SK-N-MC (cell line): ENCODE measurements at regions not wholly inside any gene's neighbourhood (a gene's known extent, or its start where the extent isn't known, plus 50 kb on each side); places are given as distances from the start of the nearest gene placed in this dataset.

Experiments used
- DNase-seq: peaks from one replicate; pipeline ENCODE4 v3.0.0-alpha.2; 2011; ENCODE audit warnings: low read depth, low spot score
- H3K27ac ChIP-seq: fragments of 200-600 bp; sonication (generic); 2 replicates; pipeline ENCODE4 v1.5.1; 2016; ENCODE audit warnings: mixed run types
- H3K36me3 ChIP-seq: fragments of 200-600 bp; sonication (generic); 2 replicates; pipeline ENCODE4 v1.6.1; 2017; ENCODE audit warnings: antibody characterized with exemption, low read length, mixed read lengths; ENCODE audit not compliant: insufficient read depth
- H3K4me3 ChIP-seq: fragments of 200-600 bp; sonication (generic); 2 replicates; pipeline ENCODE4 v1.5.1; 2016
- H3K9ac ChIP-seq: fragments of 200-600 bp; sonication (generic); 2 replicates; pipeline ENCODE4 v1.8.0; 2017; ENCODE audit warnings: mixed run types, mixed read lengths; ENCODE audit not compliant: insufficient read length
- H3K9me3 ChIP-seq: fragments of 200-600 bp; sonication (generic); 2 replicates; pipeline ENCODE4 v1.6.1; 2017; ENCODE audit warnings: low read depth, mild to moderate bottlenecking, antibody characterized with exemption, low read length, moderate library complexity, mixed read lengths
- EZH2 ChIP-seq: fragments of 200-600 bp; sonication (generic); IDR thresholded peaks from one replicate; pipeline ENCODE4 v1.6.1; 2017; ENCODE audit warnings: antibody characterized with exemption
- FOXP2 ChIP-seq: optimal IDR thresholded peaks from 2 replicates; pipeline ENCODE3; 2011; ENCODE audit warnings: mild to moderate bottlenecking, moderate library complexity; ENCODE audit not compliant: insufficient read depth; ENCODE audit errors: extremely low read length, control extremely low read depth
- POLR2AphosphoS5 ChIP-seq: IDR thresholded peaks from 2 replicates; pipeline ENCODE4 v1.6.1; 2012; ENCODE audit warnings: mild to moderate bottlenecking, low read depth, low read length, borderline replicate concordance

DNA sequence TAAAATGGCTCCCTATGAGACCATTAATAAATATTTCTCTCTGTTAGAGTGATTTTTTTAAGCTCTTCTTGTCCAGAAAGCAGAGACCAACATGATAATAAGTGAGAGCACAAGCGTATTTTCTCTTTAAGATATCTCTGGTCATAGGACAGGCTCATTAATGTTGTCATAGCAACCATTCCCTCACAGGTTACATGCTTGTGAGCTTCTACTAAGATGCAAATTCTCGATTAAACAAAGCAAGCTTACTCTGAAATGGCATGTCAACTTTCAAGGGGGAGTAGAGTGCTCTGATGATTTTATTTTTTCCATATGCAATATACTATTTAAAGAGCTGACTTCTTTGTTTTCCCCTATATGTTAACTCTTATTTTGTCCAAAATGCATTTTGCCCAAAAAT is 487.2 kb upstream of the LCORL start:
- no peak overlapping the region for H3K4me3 ChIP-seq
- no peak overlapping the region for H3K9ac ChIP-seq
- no peak for TF ChIP-seq POLR2AphosphoS5
- TF ChIP-seq FOXP2 = no peak
- no peak for TF ChIP-seq EZH2
- DNase-seq = no peak
- H3K9me3 ChIP-seq = no peaks in the 10 kb centered on the region
- H3K27ac ChIP-seq = no peak overlapping the region
- no peaks in the 10 kb centered on the region for H3K36me3 ChIP-seq

DNA sequence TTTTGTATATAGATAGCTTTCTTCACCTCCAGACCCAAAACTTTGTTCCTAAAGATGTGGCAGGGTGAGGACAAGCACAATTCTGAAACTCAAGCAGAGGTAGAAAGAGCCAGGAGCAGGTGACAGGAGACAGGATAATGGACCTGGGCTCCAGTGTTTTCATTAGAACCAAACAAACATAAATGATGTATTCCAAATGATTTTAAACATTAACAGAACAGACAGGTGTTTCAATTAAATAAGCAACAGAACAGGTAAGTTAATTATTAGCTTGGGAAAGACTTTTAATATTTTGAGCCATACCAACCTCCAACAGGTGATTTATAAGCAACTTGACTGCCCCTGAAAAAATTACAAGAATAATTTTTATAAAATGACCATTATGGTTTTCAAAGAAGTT is 459.4 kb upstream of the LCORL start:
- Histone ChIP-seq H3K9ac (no peak overlapping the region), H3K4me3 (no peak overlapping the region), H3K9me3 (no peaks in the 10 kb centered on the region), H3K27ac (no peak overlapping the region), H3K36me3 (no peaks in the 10 kb centered on the region)
- TF ChIP-seq EZH2 (no peak), POLR2AphosphoS5 (no peak), FOXP2 (no peak)
- DNase-seq = no peak

DNA sequence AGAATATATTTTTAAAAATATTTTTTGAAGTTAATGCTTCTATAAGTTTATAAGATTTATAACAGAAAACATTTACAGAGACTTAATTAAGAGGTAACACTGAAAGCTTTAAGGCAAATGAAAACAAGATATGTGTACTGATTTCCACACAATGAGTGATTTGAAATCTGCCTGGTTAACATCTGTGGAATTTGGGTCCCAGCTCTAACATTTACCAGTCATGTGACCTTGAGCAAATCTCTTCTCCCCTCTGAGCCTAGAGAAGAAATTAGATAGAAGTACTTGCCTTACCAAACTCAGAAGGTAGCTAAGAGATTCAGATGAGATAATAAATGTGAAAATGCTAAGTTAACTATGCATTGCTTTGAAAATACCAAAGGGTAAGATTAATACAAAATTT is 458.8 kb upstream of the LCORL start:
- Histone ChIP-seq H3K4me3 (no peak overlapping the region), H3K36me3 (no peaks in the 10 kb centered on the region), H3K9ac (no peak overlapping the region), H3K27ac (no peak overlapping the region), H3K9me3 (no peaks in the 10 kb centered on the region)
- DNase-seq = no peak
- TF ChIP-seq EZH2 (no peak), FOXP2 (no peak), POLR2AphosphoS5 (no peak)

DNA sequence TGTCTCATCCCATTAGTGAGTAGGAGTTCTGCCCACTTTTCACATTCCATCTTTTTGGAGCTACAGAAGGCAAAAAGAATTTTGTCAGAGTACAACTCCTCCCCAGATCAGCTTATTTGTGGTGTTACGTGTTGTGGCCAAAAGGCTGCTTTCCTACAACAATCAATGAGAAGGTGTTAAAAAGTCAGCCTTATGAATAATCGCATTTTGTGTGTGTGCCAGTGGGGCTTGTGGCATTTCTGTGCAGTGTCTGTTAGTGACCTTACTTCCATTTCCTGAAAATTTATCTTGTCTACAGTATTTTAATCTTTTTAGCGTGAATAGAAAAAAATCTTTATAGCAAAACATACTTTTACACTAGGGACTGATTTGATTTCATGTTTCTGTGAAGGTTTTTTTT is 458.3 kb upstream of the LCORL start:
- Histone ChIP-seq H3K9me3 (no peaks in the 10 kb centered on the region), H3K9ac (no peak overlapping the region), H3K27ac (no peak overlapping the region), H3K4me3 (no peak overlapping the region), H3K36me3 (no peaks in the 10 kb centered on the region)
- no peak for DNase-seq
- TF ChIP-seq POLR2AphosphoS5 (no peak), FOXP2 (no peak), EZH2 (no peak)

DNA sequence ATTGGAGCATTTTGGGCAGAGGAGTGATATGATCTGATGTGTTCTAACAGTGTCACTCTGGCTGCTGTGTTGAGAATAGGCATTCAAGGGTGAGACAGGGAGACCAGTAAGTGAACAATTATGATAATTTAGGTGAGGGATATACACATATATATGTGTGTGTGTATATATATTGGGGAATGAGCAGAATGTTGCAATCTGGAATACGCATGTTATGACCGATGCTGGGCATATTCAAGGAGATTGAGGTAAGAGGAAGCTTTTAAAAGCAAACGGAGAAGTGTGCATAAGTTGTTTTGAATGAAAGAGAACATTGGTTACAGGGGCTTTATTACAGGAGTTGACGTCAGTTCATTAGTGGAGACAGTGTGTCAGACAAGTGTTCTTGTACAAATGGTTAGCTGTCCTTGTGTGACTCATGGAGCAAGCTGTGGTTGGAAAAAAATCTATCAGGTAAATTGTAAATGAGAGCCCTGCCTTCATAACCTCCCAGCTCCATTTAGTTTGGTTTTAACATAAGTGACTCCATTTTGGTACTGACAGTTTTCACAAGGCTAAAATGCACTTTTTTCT is 442.5 kb upstream of the LCORL start:
- TF ChIP-seq POLR2AphosphoS5 = no peak
- TF ChIP-seq FOXP2 = no peak
- TF ChIP-seq EZH2 = no peak
- H3K9me3 ChIP-seq = no peaks in the 10 kb centered on the region

DNA sequence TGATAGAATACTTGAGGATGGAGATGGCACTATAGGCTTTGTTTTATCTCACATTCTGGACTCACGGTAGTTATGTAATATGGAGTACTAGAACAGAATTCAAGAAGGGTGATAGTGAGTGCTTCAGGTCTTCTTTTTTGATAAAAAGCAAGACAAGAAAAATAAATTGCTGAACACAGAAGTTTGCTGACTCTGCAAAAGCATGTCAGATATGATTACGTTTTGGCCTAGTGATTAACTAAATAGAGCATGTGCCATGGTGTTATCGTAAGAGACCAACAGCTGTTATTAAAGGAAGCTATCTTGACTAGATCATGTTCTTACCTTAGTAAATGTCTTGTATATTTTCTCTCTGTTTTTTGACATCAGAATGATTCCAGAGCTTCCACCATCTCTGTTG is 436.9 kb upstream of the LCORL start:
- Histone ChIP-seq H3K27ac (no peak overlapping the region), H3K4me3 (no peak overlapping the region), H3K9ac (no peak overlapping the region), H3K9me3 (no peaks in the 10 kb centered on the region), H3K36me3 (no peaks in the 10 kb centered on the region)
- no peak for DNase-seq
- TF ChIP-seq EZH2 (no peak), FOXP2 (no peak), POLR2AphosphoS5 (no peak)

More for the DNA sequence above, 442.5 kb upstream of the LCORL start:
- no peaks in the 10 kb centered on the region for H3K36me3 ChIP-seq
- H3K9ac ChIP-seq = no peak overlapping the region
- no peak overlapping the region for H3K4me3 ChIP-seq
- no peak for DNase-seq
- no peak overlapping the region for H3K27ac ChIP-seq

DNA sequence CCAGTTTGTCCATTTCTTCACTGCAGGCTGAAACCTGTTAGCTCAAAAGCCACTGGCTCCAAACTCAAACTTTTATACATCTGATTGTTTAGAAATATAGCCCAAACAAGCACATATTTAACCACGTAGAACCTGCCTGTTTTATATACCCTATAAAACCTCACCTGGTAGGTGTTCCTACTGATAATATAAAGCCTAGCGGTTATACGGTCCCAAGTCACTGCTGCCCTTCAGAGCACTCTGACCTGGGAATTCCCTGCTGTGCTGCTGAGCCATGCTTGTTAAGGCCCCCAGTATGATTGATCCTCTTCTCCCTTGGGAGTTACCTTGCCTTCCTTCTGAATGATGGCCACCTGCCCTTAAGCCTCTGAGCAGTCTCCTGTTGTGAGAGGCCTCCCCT is 432.8 kb upstream of the LCORL start:
- Histone ChIP-seq H3K9ac (no peak overlapping the region), H3K4me3 (no peak overlapping the region), H3K36me3 (no peaks in the 10 kb centered on the region), H3K9me3 (no peaks in the 10 kb centered on the region), H3K27ac (no peak overlapping the region)
- DNase-seq = no peak
- no peak for TF ChIP-seq POLR2AphosphoS5
- TF ChIP-seq EZH2 = no peak
- TF ChIP-seq FOXP2 = no peak

DNA sequence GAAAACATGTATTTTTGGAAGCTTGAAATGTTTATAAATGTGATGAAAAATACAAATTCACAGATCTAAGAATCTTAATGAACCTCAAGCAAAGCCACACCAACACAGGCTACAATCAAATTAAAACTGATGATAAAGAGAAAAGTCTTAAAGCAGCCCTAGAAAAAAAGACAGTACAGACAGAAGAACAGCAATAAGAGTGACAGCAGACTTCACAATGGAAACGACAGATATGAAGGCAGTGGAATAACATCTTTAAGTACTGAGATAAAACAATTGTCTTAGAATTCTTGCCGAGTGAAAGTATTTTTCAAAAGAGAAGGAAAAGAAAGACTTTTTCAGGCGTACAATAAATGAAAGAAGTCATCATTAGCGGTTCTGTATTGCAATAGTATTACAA is 423.6 kb upstream of the LCORL start:
- Histone ChIP-seq H3K36me3 (no peaks in the 10 kb centered on the region), H3K27ac (no peak overlapping the region), H3K9me3 (no peaks in the 10 kb centered on the region), H3K9ac (no peak overlapping the region), H3K4me3 (no peak overlapping the region)
- DNase-seq = no peak
- TF ChIP-seq FOXP2 (no peak), POLR2AphosphoS5 (no peak), EZH2 (no peak)

DNA sequence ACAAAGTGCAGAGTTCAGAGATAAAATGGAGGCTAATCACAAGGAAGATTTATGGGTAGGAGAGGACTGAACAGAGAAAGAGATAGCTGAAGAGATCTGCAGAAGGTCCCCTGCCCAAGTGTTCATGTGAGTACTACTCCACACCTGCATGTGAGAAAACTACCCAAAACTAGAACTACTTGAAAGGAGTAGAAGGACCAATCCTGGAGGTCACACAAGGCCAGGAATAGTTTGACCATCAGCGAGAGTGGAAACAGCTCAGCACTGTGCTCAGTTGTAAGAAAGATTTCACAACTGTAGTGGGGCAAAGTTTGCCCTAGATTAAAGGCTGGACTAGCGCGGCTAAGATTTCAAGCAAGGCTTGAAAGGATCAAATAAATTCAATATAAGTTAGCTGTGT is 422.7 kb upstream of the LCORL start:
- no peak overlapping the region for H3K27ac ChIP-seq
- H3K9ac ChIP-seq = no peak overlapping the region

More for the DNA sequence above, 422.7 kb upstream of the LCORL start:
- TF ChIP-seq EZH2 (no peak), POLR2AphosphoS5 (no peak), FOXP2 (no peak)
- DNase-seq = no peak
- Histone ChIP-seq H3K4me3 (no peak overlapping the region), H3K9me3 (no peaks in the 10 kb centered on the region), H3K36me3 (no peaks in the 10 kb centered on the region)
